HG03575 (cell line): ENCODE measurements at regions not wholly inside any gene's neighbourhood (a gene's known extent, or its start where the extent isn't known, plus 50 kb on each side); places are given as distances from the start of the nearest gene placed in this dataset.

Source experiments
- ATAC-seq: cut with Tn5 transposase; IDR thresholded peaks from one replicate; pipeline ENCODE4 v1.9.1; 2021; ENCODE audit not compliant: unreplicated experiment, insufficient number of reproducible peaks, low FRiP score; ENCODE audit errors: extremely low read depth

GRCh38 chr4:126207910-126208309 lies 893.2 kb downstream of the FAT4 start:
- ATAC-seq: no peak

- no peak for ATAC-seq
Measured at GRCh38 chr4:126209147-126209546, 894.4 kb downstream of the FAT4 start.

- no peak for ATAC-seq
Measured at GRCh38 chr4:126213996-126214395, 899.2 kb downstream of the FAT4 start.

GRCh38 chr4:126215759-126216158 lies 901.0 kb downstream of the FAT4 start:
- no peak for ATAC-seq

DNA sequence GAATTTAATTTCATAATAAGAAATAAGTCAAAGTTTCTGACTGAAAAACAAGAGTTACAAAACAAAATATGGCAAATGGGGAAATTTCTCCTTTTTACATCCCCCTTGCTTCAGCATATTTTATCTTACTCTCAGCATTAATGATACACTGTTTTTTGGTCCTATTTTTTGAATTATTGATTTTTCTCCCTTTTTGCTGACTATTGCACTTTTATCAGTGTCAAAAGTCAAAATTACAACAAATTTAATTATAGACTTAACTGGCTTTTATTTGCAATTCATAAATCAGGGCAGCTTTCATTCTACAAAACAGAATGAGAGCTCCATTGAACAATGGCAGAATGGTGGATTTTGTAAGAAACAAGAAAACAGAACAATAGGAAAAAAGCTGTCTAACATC lies 901.9 kb downstream of the FAT4 start:
- no peak for ATAC-seq

GRCh38 chr4:126221282-126221681 lies 906.5 kb downstream of the FAT4 start:
- no peak for ATAC-seq

GRCh38 chr4:126221717-126222340 lies 907.1 kb downstream of the FAT4 start:
- ATAC-seq: no peak

DNA sequence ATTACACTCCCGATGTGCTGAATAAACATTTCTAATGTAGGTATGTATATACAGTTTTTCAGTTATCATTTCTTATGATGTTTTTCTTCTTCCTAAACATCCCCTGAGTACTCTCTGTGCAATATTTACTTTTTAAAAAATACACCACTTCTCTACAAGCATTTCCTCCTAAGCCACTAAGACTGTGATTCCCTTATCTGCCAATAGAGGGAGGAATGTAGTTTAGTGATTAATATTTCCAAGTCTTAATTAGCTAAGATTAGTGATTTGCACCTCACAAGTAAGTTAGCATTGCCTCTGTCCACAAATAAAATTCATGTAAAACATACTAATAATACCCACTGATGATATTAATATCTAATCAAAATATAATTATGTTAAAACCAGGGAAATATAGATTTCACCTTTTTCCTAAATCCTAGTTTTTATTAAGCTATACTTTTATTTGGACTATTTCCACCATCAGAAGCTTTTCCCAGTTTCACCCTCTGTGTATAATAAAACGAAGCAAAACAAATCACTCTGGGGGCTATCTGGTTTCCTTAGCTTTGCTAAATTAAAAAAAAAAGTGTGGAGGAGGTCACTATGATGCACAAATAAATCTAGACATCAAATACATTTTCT lies 909.1 kb downstream of the FAT4 start:
- no peak for ATAC-seq

DNA sequence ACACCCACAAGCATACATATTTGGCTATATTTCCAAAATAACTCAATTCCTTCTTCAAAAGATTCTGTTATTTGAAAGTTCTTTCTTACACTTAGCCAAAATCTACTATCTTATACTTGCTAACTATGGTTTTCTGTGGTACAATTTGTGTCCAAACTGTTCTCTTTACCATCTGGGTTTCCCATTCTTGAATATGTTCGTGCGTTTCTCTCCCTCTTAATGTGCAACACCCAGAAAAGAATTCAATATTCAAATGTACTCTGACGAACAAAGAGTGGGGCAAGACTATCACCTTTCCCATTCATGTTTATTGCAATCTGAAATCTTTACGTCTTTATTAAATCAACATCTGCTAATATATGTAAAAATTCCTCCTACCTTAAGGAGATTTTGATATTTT lies 912.7 kb downstream of the FAT4 start:
- ATAC-seq: no peak

DNA sequence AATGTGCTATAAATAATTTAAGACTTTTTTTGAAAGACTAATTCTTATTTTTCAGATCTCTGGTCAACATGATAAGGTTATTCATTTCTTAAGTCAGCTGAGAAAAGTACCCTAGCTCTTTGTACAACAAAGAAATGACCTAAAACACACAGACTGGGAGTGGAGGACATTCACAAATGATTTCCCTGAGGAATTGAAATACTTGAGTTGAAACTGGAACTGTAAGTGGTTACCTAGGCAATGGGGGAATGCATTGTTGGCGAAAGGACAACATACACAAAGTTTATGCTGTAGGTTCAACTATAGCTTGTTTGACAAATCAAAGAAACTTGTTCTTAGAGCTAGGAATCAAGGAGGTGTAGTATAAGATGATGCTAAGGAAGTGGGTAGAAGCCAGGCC lies 915.5 kb downstream of the FAT4 start:
- no peak for ATAC-seq

GRCh38 chr4:126233483-126233882 lies 918.7 kb downstream of the FAT4 start:
- ATAC-seq: no peak

DNA sequence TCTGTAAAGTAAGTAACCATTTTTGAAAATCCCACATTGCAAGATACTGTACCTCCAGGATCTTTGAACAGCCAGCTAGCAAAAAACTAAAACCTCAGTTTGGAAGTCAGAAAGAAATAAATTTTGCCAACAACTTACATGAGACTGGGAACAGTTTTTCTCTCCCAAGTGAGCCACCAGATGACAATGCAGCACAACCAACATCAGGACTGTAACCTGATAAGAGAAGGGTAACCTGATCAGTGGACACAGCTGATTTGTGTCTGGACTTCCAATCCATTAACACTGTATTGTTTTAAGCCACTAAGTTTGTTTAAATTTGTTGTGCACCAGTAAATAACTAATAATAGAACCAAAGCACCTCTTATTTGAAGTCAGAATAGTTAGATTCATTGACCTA lies 923.3 kb downstream of the FAT4 start:
- ATAC-seq: no peak

GRCh38 chr4:126241634-126242033 lies 926.9 kb downstream of the FAT4 start:
- ATAC-seq: no peak

DNA sequence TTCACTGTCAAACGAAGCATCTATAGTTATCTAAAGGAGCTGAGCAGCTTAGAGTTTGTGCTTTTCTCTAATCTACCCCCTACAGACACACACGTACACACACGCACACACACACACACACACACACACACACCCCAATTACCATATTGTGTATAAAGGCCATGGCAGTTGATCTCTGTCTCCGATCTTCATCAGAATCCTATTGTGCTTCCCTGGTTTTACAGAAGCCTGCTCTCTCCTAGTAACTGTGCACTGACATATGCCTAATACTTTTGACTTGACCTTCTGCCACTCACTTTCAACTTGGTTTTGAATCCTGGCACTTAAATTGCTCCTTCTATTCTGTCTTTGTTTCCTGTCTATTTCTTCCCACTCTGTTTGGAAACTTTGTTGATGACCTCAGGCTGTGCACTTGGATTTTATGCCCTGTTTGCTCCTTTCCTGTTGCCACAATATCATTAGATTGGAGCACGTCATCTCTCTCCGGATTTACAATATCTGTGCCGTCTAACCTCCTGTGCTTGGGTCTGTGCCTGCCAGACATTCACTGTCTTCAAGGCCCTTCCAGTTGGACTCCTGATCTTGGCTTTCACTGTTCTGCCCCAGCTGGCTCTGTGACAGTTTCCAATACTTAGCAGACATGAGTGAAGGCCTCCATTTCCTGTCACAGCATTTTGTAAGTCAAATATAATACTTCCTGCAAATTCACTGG lies 928.1 kb downstream of the FAT4 start:
- ATAC-seq: no peak

DNA sequence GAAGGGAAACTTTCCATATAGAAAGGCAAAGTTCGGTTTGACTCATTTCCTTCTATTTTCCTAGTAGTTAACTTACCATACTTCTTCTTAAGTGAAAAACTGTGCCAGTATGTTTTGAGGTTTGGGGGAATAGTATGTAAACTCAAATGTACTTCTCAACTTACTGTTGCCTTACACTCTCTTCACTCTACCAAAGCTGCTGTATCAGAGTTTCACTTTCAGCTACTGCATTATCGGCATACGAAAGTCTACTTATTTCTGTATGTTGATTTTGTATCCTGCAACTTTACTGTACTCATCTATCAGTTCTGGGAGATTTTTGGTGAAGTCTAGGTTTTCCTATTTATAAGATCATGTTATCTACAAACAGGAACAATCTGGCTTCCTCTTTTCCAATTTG lies 932.7 kb downstream of the FAT4 start:
- no peak for ATAC-seq

- ATAC-seq: no peak
Measured at GRCh38 chr4:126250006-126250405, 935.3 kb downstream of the FAT4 start.

DNA sequence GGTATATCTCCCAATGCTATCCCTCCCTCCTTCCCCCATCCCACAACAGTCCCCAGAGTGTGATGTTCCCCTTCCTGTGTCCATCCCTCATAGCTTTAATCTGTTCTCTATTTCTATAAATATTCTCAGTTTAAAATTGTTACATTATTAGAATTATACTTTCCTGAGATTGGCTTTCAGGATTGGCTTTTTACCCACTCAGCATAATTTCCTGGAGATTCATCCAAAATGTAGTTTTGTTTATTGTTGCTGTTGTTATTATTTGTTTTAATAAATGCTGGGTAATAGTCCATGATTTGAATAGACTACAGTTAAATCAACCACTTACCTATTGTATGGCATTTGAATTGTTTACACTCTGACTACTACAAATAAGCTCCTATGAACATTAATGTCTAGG lies 936.4 kb downstream of the FAT4 start:
- no peak for ATAC-seq

GRCh38 chr4:126262665-126263064 lies 947.9 kb downstream of the FAT4 start:
- ATAC-seq: no peak

- no peak for ATAC-seq
Measured at GRCh38 chr4:126264839-126265238, 950.1 kb downstream of the FAT4 start.

DNA sequence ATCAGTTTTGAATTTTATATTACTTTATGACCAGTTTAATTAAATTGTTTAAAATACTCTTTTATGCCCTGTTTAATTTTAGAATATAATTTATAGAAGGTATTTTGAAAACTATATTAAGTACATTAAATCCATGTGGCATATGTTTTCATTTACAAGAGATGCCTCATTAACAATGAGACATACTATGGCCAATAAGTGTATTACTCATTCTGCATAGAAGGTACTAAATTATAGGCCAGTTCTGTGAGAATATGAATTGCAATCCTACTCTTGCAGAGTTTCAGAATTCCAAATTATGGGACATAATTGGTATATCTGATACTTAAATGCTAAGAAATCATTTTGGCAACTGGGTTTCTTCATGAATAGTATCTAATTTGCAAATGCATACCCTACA lies 951.1 kb downstream of the FAT4 start:
- ATAC-seq: no peak
